ENCODE measurements at regions not wholly inside any gene's neighbourhood (a gene's known extent, or its start where the extent isn't known, plus 50 kb on each side); places are given as distances from the start of the nearest gene placed in this dataset.

- no peak for TF ChIP-seq EZH2 (IDR thresholded peaks at IDR 0.05; ENCODE audit: borderline replicate concordance, insufficient read depth, low read depth, low read length, poor library complexity, severe bottlenecking)
- TF ChIP-seq CTCF (IDR thresholded peaks at IDR 0.05): no peak
- no peaks in the 10 kb centered on the region for H3K4me1 ChIP-seq (ENCODE audit: control insufficient read depth in 2 of 2, insufficient read depth in 2 of 2, low read length in 2 of 2)
- H3K79me2 ChIP-seq (ENCODE audit: control insufficient read depth, insufficient read depth, low read length): no peaks in the 10 kb centered on the region
- H3K36me3 ChIP-seq (replicated peaks in 1 of 2; ENCODE audit: control extremely low read depth in 1 of 2, control insufficient read depth in 1 of 2, extremely low read depth in 1 of 2, insufficient read depth in 2 of 2, low read length in 1 of 2): no peaks in the 10 kb centered on the region
- no peak for DNase-seq
- H3K9me3 ChIP-seq (ENCODE audit: control extremely low read depth in 1 of 3, control insufficient read depth in 2 of 3, insufficient read depth in 1 of 3, low read length in 2 of 3): peaks cover 0 to 6% (median 1%) of the 10 kb centered on the region in 3 donors
- Mint-ChIP-seq H3K4me1 (no peaks in the 10 kb centered on the region), H3K9me3 (ENCODE audit: insufficient read depth) (no peaks in the 10 kb centered on the region), H3K27ac (no peak overlapping the region), H3K27me3 (peaks cover 14% of the 10 kb centered on the region), H3K4me3 (no peak overlapping the region)
- no peak overlapping the region for H2AFZ ChIP-seq (ENCODE audit: insufficient read depth, low read depth, low read length, poor library complexity, severe bottlenecking)
- intact Hi-C loops (cut with micrococcal nuclease): no loop called here
- no peak overlapping the region for H3K4me3 ChIP-seq (ENCODE audit: control extremely low read depth in 1 of 5, extremely low read depth in 1 of 5, insufficient read depth in 1 of 5, low read depth in 2 of 5, low read length in 4 of 5)
- H3K4me2 ChIP-seq (replicated peaks; ENCODE audit: low read depth, low read length, poor library complexity, severe bottlenecking): no peak overlapping the region
- ChIA-PET POLR2A (no interaction called here), CTCF (no interaction called here)
- H4K20me1 ChIP-seq (ENCODE audit: control insufficient read depth, insufficient read depth, low read length, poor library complexity, severe bottlenecking): no peaks in the 10 kb centered on the region
- H3K9ac ChIP-seq (ENCODE audit: low read length): no peak overlapping the region
- no peak overlapping the region for H3K27ac ChIP-seq (ENCODE audit: low read length in 2 of 2)
- 83% methylated on average over 1 of the region's 2 CpGs for WGBS (ENCODE audit: insufficient coverage)
- ATAC-seq (ENCODE audit: low read depth): no peak
- no peaks in the 10 kb centered on the region for H3K27me3 ChIP-seq (replicated peaks in 1 of 4; ENCODE audit: control extremely low read depth in 1 of 4, control insufficient read depth in 3 of 4, insufficient read depth in 4 of 4, low read length in 3 of 4)
Measured at GRCh38 chr4:185915271-185915670, 103.3 kb upstream of the SORBS2 start.

- POLR2A ChIA-PET: no interaction called here
- no peak for TF ChIP-seq EZH2 (IDR thresholded peaks at IDR 0.05; ENCODE audit: borderline replicate concordance, insufficient read depth, low read depth, low read length, poor library complexity, severe bottlenecking)
- no peak for TF ChIP-seq CTCF (IDR thresholded peaks at IDR 0.05)
Measured at GRCh38 chr4:185915817-185916216, 103.8 kb upstream of the SORBS2 start.

More at GRCh38 chr4:185915817-185916216, 103.8 kb upstream of the SORBS2 start:
- Histone ChIP-seq H2AFZ (ENCODE audit: insufficient read depth, low read depth, low read length, poor library complexity, severe bottlenecking) (no peak overlapping the region), H3K4me2 (replicated peaks; ENCODE audit: low read depth, low read length, poor library complexity, severe bottlenecking) (no peak overlapping the region), H3K27me3 (replicated peaks in 1 of 4; ENCODE audit: control extremely low read depth in 1 of 4, control insufficient read depth in 3 of 4, insufficient read depth in 4 of 4, low read length in 3 of 4) (no peaks in the 10 kb centered on the region), H3K27ac (ENCODE audit: low read length in 2 of 2) (no peak overlapping the region), H3K9me3 (ENCODE audit: control extremely low read depth in 1 of 3, control insufficient read depth in 2 of 3, insufficient read depth in 1 of 3, low read length in 2 of 3) (peaks cover 0 to 6% (median 1%) of the 10 kb centered on the region in 3 donors), H3K4me3 (ENCODE audit: control extremely low read depth in 1 of 5, extremely low read depth in 1 of 5, insufficient read depth in 1 of 5, low read depth in 2 of 5, low read length in 4 of 5) (no peak overlapping the region), H3K36me3 (replicated peaks in 1 of 2; ENCODE audit: control extremely low read depth in 1 of 2, control insufficient read depth in 1 of 2, extremely low read depth in 1 of 2, insufficient read depth in 2 of 2, low read length in 1 of 2) (no peaks in the 10 kb centered on the region), H3K4me1 (ENCODE audit: control insufficient read depth in 2 of 2, insufficient read depth in 2 of 2, low read length in 2 of 2) (no peaks in the 10 kb centered on the region), H4K20me1 (ENCODE audit: control insufficient read depth, insufficient read depth, low read length, poor library complexity, severe bottlenecking) (no peaks in the 10 kb centered on the region), H3K9ac (ENCODE audit: low read length) (no peak overlapping the region), H3K79me2 (ENCODE audit: control insufficient read depth, insufficient read depth, low read length) (no peaks in the 10 kb centered on the region)
- Mint-ChIP-seq H3K4me1 (no peaks in the 10 kb centered on the region), H3K4me3 (no peak overlapping the region), H3K9me3 (ENCODE audit: insufficient read depth) (no peaks in the 10 kb centered on the region), H3K27ac (no peak overlapping the region), H3K27me3 (peaks cover 14% of the 10 kb centered on the region)
- no peak for ATAC-seq (ENCODE audit: low read depth)
- intact Hi-C loops (cut with micrococcal nuclease): no loop called here
- CTCF ChIA-PET: no interaction called here
- WGBS (ENCODE audit: insufficient coverage): 93% methylated on average over 4 of the region's 4 CpGs
- DNase-seq: no peak
